Mesothelial cell of epicardium (in vitro differentiated cells): ENCODE measurements at regions not wholly inside any gene's neighbourhood (a gene's known extent, or its start where the extent isn't known, plus 50 kb on each side); places are given as distances from the start of the nearest gene placed in this dataset.

Experiments
- DNase-seq, 2 experiments: peaks; one replicate each; pipeline ENCODE4 v3.0.0; 2021; ENCODE audit warnings: low spot score in 2 of 2; ENCODE audit not compliant: unreplicated experiment in 2 of 2
- H3K27ac Mint-ChIP-seq: 2 replicates; pipeline ENCODE4 v1.8.0; 2021; ENCODE audit warnings: mixed read lengths
- H3K27me3 Mint-ChIP-seq: 2 replicates; pipeline ENCODE4 v1.8.0; 2021; ENCODE audit warnings: low read depth, mixed read lengths
- H3K36me3 Mint-ChIP-seq: 2 replicates; pipeline ENCODE4 v1.8.0; 2021; ENCODE audit warnings: mixed read lengths
- H3K4me1 Mint-ChIP-seq: 2 replicates; pipeline ENCODE4 v1.8.0; 2021; ENCODE audit warnings: mixed read lengths
- H3K4me3 Mint-ChIP-seq: 2 replicates; pipeline ENCODE4 v1.8.0; 2021; ENCODE audit warnings: mild to moderate bottlenecking, moderate library complexity, mixed read lengths
- H3K9me3 Mint-ChIP-seq: 2 replicates; pipeline ENCODE4 v1.8.0; 2021; ENCODE audit warnings: mixed read lengths
- TF ChIP-seq, protein P1 (sequence below): fragments of 200-600 bp; sonication (generic); IDR thresholded peaks from one replicate; pipeline ENCODE4 v1.5.0; 2021; ENCODE audit warnings: antibody characterized with exemption; ENCODE audit not compliant: unreplicated experiment

DNA sequence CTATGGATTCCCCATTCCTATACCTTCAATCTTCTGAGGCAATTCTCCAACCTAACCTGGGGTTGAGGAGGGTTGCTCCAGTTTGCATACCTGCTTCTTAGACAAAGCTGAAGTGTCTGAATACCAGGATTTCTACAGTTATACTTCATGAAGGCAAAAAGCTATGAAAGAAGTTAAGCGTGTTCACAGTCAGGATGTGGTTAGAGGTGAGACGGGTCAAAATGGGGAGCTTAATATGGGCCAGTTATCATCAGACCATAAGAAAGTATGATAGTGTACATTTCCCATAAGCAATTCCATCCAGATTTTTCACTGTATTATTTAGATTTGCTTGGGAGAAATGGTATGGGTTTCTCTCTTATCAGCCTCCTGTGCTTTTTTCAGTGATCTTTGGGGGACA, 156.9 kb upstream of the FER start:
- Mint-ChIP-seq H3K36me3 (no peaks in the 10 kb centered on the region), H3K27me3 (no peaks in the 10 kb centered on the region), H3K27ac (no peak overlapping the region), H3K4me3 (no peak overlapping the region), H3K9me3 (peaks cover 9% of the 10 kb centered on the region), H3K4me1 (no peaks in the 10 kb centered on the region)
- no peak for DNase-seq
- TF ChIP-seq, protein P1, sequence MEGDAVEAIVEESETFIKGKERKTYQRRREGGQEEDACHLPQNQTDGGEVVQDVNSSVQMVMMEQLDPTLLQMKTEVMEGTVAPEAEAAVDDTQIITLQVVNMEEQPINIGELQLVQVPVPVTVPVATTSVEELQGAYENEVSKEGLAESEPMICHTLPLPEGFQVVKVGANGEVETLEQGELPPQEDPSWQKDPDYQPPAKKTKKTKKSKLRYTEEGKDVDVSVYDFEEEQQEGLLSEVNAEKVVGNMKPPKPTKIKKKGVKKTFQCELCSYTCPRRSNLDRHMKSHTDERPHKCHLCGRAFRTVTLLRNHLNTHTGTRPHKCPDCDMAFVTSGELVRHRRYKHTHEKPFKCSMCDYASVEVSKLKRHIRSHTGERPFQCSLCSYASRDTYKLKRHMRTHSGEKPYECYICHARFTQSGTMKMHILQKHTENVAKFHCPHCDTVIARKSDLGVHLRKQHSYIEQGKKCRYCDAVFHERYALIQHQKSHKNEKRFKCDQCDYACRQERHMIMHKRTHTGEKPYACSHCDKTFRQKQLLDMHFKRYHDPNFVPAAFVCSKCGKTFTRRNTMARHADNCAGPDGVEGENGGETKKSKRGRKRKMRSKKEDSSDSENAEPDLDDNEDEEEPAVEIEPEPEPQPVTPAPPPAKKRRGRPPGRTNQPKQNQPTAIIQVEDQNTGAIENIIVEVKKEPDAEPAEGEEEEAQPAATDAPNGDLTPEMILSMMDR = no peak

DNA sequence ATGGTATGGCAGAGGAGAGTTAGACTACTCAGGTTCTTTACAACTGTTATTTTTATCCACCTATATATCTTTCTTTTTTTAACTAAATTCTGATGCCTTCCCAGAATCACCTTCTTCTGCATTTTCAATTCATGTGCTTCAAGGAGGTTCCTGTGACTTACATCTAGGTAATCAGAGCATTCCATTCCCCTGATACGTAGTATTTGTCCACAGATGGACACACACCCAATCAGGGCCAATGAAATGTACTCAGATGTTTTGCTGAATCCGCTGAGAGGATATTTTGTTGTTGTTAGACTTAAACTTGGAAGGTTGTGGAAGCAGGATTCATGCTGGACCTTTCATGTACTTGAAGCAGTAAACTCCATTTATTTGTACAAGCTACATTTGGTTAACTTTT, 159.4 kb upstream of the FER start:
- Mint-ChIP-seq H3K9me3 (peaks cover 3% of the 10 kb centered on the region), H3K4me1 (no peaks in the 10 kb centered on the region), H3K36me3 (no peaks in the 10 kb centered on the region), H3K27ac (no peak overlapping the region), H3K27me3 (no peaks in the 10 kb centered on the region), H3K4me3 (no peak overlapping the region)
- TF ChIP-seq, protein P1 = no peak
- no peak for DNase-seq

DNA sequence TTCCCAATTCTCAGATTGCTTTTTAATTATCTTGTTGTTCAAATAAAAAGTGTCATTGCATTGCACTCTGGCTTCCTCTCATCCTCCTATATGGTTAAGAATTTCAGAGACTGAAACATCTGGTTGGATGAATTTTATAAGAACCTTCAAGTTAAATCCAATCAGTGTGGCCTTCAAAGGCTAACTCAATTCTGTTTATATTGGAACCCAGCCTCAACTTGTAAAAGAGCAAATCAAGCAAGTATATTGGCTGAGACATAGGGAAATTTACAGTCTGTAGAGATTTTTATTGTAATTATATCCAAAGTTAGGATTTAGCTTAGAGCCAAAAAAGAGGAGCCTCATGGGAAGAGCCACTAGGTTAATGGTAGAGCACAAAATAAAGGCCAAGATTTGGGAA, 159.9 kb upstream of the FER start:
- no peak overlapping the region for H3K27ac Mint-ChIP-seq

DNA sequence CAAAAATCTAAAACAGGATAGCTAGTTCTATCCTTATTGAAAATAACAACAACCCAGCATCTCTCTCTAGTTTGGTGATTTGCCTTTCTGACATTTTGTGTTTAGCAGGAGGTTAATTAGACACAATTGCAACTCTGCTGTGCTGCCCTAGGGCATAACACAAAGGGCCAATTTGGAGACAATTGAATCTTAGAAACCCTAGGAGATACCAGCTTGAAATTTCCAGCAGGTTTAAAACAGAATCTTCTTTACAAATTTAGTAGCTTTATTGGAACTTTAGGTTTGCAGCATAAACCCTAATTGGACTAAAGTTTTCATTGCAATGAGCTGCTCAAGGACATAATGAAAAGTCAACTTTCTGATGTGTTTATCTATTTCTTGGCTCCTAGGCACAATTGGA, 166.7 kb upstream of the FER start:
- Mint-ChIP-seq H3K27ac (no peak overlapping the region), H3K27me3 (no peaks in the 10 kb centered on the region), H3K4me3 (no peak overlapping the region), H3K4me1 (no peaks in the 10 kb centered on the region), H3K36me3 (no peaks in the 10 kb centered on the region), H3K9me3 (peaks cover 9% of the 10 kb centered on the region)
- DNase-seq = no peak
- TF ChIP-seq, protein P1 = no peak

More for the DNA sequence above, 159.9 kb upstream of the FER start:
- H3K27me3 Mint-ChIP-seq = no peaks in the 10 kb centered on the region
- DNase-seq = no peak
- TF ChIP-seq, protein P1 = no peak
- no peaks in the 10 kb centered on the region for H3K4me1 Mint-ChIP-seq
- H3K9me3 Mint-ChIP-seq = peaks cover 3% of the 10 kb centered on the region
- no peak overlapping the region for H3K4me3 Mint-ChIP-seq
- H3K36me3 Mint-ChIP-seq = no peaks in the 10 kb centered on the region

DNA sequence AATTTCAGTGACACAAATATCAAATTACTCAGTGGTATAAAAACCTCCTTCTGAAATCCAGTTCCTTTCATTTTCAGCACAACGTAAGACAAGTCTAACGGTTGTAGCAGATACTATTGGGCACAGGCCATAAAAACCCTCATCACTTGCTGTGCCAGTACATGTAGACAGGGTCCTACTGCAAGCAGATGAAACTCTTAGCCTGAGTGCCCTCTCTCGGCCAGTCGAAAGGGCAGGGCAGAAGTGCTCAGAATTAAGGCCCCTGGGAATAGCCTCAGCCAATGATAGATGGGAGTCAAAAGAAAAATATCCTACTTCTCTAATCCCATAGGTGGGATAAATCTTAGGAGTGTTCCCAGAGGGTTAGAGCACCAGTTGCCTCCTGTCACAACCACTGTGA, 168.5 kb upstream of the FER start:
- Mint-ChIP-seq H3K9me3 (peaks cover 20% of the 10 kb centered on the region), H3K36me3 (peaks cover 1% of the 10 kb centered on the region), H3K4me3 (no peak overlapping the region), H3K4me1 (no peaks in the 10 kb centered on the region), H3K27me3 (no peaks in the 10 kb centered on the region), H3K27ac (no peak overlapping the region)
- TF ChIP-seq, protein P1 = no peak
- no peak for DNase-seq

DNA sequence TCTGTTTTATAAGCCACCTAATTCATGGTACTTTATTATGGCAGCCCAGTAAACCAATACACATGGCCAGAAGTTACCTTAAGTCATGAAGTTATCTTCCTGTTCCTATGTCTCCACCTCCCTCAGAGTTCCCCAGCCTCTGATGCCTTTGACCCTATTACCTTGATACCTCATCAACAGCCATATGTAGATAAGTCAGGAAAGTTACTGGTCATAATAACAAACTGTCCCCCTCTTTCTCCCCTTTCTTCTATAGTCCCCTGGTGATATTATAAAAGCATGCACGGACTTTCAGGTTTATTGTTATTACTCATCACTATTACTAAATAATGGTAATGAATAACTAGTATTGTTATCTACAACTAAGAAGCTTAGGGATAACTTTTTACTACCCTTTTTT, 168.9 kb upstream of the FER start:
- DNase-seq = no peak
- Mint-ChIP-seq H3K27me3 (no peaks in the 10 kb centered on the region), H3K9me3 (peaks cover 25% of the 10 kb centered on the region), H3K36me3 (peaks cover 3% of the 10 kb centered on the region), H3K4me3 (no peak overlapping the region), H3K27ac (no peak overlapping the region), H3K4me1 (no peaks in the 10 kb centered on the region)
- TF ChIP-seq, protein P1 = no peak
